Stimulated activated memory B cell treated with anti-CD40 and anti-IgM and Interleukin-4, amounts not matched to agents 10 μg/mL and 1 μg/mL and 100 μg/mL, for 72 hours (primary cell): ENCODE measurements at regions not wholly inside any gene's neighbourhood (a gene's known extent, or its start where the extent isn't known, plus 50 kb on each side); places are given as distances from the start of the nearest gene placed in this dataset.
A peak's percentile ranks its signal among the peaks of the same experiment; 100 is the strongest.

Experiments used
- ATAC-seq: fragments of 150-1000 bp; cut with Tn5 transposase; 2 replicates; pipeline ENCODE4 v1.10.0; 2021
- H3K27ac Mint-ChIP-seq: one replicate; pipeline ENCODE4 v1.8.0; 2022; ENCODE audit warnings: mild to moderate bottlenecking, mixed read lengths
- H3K27me3 Mint-ChIP-seq: one replicate; pipeline ENCODE4 v1.8.0; 2022; ENCODE audit warnings: mixed read lengths
- H3K36me3 Mint-ChIP-seq: one replicate; pipeline ENCODE4 v1.8.0; 2022; ENCODE audit warnings: mixed read lengths
- H3K4me1 Mint-ChIP-seq: one replicate; pipeline ENCODE4 v1.8.0; 2022; ENCODE audit warnings: mixed read lengths
- H3K4me3 Mint-ChIP-seq: one replicate; pipeline ENCODE4 v1.8.0; 2022; ENCODE audit warnings: mild to moderate bottlenecking, moderate library complexity, mixed read lengths
- H3K9me3 Mint-ChIP-seq: one replicate; pipeline ENCODE4 v1.8.0; 2022; ENCODE audit warnings: mixed read lengths

DNA sequence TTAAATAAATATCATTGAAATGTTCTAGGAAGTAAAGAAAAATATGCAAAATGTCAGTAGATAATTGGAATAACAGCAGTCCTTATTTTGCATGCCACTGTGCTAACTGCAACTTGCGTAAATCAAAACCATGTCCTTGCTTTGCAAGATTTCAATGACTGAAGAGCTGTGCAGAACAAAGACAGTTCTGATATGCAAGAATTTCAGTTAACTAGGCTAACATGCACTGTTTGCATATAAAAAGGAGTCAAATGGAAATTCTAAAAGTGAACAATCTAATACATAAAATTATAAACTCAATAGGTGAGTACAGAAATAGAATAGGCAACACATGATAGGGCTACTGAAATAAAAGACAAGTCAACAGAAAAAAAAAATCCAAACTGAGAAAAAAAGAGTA is 1844.6 kb upstream of the NUDT12 start:
- Mint-ChIP-seq H3K36me3 (no peaks in the 10 kb centered on the region), H3K27me3 (no peaks in the 10 kb centered on the region), H3K4me3 (no peak overlapping the region), H3K27ac (no peak overlapping the region), H3K9me3 (no peaks in the 10 kb centered on the region), H3K4me1 (no peaks in the 10 kb centered on the region)
- ATAC-seq: no peak

DNA sequence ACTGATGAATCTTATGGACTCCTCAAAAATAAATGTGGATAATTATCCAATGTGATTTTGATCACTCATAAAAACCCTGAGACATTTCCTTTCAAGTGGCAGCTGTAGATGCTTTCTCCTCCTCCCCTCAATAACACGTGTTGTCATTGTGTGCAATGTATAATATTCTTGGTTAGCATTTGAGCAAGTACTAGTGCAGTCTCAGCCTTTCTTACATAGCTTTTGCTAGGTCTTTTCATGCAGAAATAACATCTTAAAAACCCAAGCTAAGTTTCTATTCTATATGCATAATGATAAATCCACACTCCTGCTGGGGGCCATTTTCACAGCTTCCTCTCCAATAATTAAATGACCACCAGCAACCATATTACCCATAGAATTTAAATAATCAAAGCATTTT is 1835.2 kb upstream of the NUDT12 start:
- no peaks in the 10 kb centered on the region for H3K27me3 Mint-ChIP-seq
- no peaks in the 10 kb centered on the region for H3K4me1 Mint-ChIP-seq
- H3K36me3 Mint-ChIP-seq: no peaks in the 10 kb centered on the region
- H3K27ac Mint-ChIP-seq: no peak overlapping the region
- ATAC-seq: no peak
- H3K4me3 Mint-ChIP-seq: no peak overlapping the region
- no peaks in the 10 kb centered on the region for H3K9me3 Mint-ChIP-seq

DNA sequence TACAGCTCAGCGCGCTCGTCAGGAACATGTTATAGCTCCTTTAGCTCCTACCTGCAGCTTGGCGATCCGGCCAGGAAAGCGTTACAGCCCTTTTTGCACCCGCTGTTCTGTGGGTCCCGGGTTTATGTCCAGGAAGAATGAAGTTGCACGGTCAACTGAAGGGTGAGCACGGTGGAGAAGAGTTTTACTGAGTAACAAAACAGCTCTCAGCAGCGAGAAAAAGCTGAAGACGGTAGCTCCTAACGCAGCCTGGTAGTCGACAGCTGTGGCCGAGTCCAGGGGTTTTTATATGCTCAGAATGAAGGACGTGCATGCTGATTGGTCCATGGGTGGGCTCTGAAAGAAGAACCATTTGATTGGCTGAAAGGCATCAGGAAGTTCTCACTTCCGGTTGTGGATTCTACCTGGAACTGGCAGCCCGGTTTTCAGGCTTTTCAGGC is 1830.1 kb upstream of the NUDT12 start:
- Mint-ChIP-seq H3K27ac (no peak overlapping the region), H3K4me3 (no peak overlapping the region), H3K9me3 (peaks cover 3% of the 10 kb centered on the region), H3K4me1 (no peaks in the 10 kb centered on the region), H3K36me3 (no peaks in the 10 kb centered on the region), H3K27me3 (no peaks in the 10 kb centered on the region)
- no peak for ATAC-seq

DNA sequence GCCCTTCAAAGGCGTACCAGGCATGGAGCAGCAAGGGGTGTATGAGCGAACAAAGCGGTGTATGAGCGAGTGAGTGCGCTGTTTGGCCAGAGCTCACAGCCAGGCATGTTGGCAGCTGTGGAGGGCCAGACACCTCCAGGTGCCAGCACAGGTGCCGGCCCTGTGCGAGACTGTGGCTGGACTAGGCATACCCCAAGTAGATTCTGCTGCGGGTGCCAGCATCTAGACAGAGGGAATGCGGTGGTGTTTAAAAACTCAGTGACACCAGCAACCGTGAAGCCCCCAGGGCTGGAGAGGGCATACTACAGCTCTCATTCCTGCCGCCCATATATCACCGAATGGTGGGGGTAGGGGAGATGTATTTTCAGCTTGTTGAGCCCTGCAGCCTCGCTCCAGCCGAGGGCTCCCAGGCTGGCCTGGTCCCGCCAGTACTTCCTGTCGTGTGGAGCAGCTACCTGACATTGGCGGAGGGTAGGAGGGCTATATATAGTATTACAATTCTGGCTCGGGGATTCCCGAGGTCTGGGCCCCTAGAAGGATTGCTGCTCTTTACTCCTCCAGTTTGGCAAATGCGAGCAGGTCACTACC is 1829.6 kb upstream of the NUDT12 start:
- Mint-ChIP-seq H3K4me3 (no peak overlapping the region), H3K27ac (no peak overlapping the region), H3K36me3 (no peaks in the 10 kb centered on the region), H3K9me3 (peaks cover 3% of the 10 kb centered on the region), H3K27me3 (no peaks in the 10 kb centered on the region), H3K4me1 (no peaks in the 10 kb centered on the region)
- ATAC-seq: peak; percentile 62

DNA sequence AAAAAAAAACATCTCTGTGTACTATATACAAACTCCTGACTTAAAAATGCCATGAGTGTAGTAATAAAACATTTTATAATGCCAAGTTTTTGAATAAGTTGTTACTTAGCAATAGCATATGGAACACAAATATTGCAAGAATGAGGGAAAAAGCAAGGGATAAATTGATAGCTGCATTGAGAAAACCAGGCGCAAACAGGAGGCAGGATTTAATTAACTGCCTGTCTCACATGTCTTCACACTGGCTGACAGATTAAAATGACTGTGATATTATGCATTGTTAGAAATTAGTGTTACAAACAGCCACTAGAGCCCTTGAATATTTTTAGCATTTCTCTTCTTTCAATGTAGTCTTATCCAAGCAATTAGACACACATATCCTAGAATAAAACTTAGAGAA is 1817.5 kb upstream of the NUDT12 start:
- no peaks in the 10 kb centered on the region for H3K27me3 Mint-ChIP-seq
- H3K4me3 Mint-ChIP-seq: no peak overlapping the region
- H3K27ac Mint-ChIP-seq: no peak overlapping the region
- H3K9me3 Mint-ChIP-seq: peaks cover 11% of the 10 kb centered on the region
- H3K4me1 Mint-ChIP-seq: no peaks in the 10 kb centered on the region
- no peak for ATAC-seq
- H3K36me3 Mint-ChIP-seq: no peaks in the 10 kb centered on the region

DNA sequence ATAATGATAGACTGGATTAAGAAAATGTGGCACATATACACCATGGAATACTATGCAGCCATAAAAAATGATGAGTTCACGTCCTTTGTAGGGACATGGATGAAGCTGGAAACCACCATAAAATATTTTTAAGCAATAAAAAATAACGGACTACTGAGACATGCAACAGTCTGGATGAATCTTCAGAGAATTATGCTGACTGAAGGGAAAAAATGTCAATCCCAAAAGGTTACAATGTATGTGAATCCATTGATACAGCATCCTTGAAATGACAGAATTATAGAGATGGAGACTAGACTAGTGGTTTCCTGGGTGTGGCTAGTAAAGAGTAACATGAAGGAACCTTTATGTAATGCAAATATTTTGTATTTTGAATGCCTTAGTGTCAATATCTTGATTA is 1808.6 kb upstream of the NUDT12 start:
- Mint-ChIP-seq H3K4me3 (no peak overlapping the region), H3K9me3 (peaks cover 6% of the 10 kb centered on the region)

DNA sequence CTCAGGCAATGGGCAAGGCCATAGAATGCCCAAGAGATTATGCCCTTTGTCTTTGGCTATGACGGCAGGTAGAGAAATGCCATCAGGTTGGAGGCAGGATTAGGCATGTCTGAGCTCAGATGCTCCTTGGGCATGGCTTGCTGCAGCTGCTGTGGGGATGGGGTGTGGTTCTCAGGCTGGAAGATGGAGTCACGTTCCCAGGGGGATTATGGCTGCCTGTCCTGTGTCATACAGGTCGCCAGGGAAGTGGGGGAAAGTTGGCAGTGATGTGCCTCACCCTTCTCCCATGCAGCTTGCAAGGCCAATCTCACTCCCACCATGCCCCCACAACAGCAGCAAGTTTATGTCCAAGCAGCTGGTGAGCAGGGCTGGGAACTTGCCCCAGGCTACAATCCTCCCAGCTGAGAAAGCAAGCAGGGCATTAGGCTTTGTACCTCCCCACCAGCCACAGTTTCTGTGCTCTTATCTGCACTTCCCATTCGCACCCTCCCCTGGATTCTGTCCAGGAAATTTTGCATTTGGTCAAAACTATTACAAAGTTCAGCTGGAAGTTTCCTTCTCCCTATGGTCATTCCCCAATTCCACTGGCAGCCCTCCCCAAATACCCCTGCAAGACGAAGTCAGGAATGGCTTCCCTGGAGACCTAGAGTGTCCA is 1788.0 kb upstream of the NUDT12 start:
- peaks cover under 1% of the 10 kb centered on the region for H3K9me3 Mint-ChIP-seq
- no peaks in the 10 kb centered on the region for H3K27me3 Mint-ChIP-seq
- no peak overlapping the region for H3K4me3 Mint-ChIP-seq
- ATAC-seq: no peak
- no peak overlapping the region for H3K27ac Mint-ChIP-seq
- no peaks in the 10 kb centered on the region for H3K4me1 Mint-ChIP-seq
- H3K36me3 Mint-ChIP-seq: no peaks in the 10 kb centered on the region

More for the DNA sequence above, 1808.6 kb upstream of the NUDT12 start:
- no peaks in the 10 kb centered on the region for H3K4me1 Mint-ChIP-seq
- no peak overlapping the region for H3K27ac Mint-ChIP-seq
- H3K27me3 Mint-ChIP-seq: no peaks in the 10 kb centered on the region
- H3K36me3 Mint-ChIP-seq: no peaks in the 10 kb centered on the region
- ATAC-seq: no peak

DNA sequence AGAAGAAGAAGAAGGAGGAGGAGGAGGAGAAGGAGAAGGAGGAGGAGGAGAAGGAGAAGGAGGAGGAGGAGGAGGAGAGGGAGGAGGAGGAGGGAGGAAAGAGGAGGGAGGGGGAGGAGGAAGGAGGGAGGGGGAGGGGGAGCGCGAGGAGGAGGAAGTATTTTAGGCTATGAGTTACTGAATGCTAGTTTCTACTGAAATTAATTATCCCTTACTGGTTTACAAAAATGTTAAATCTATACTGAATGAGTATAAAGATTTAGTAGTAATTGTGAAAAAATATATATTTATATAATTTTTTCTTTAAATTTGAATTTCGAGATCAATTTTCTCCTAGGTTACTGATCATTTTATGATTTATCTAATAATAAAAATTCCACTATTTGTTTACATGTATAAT is 1769.0 kb upstream of the NUDT12 start:
- no peaks in the 10 kb centered on the region for H3K4me1 Mint-ChIP-seq
- H3K27me3 Mint-ChIP-seq: no peaks in the 10 kb centered on the region
- peaks cover 9% of the 10 kb centered on the region for H3K9me3 Mint-ChIP-seq
- no peaks in the 10 kb centered on the region for H3K36me3 Mint-ChIP-seq
- H3K27ac Mint-ChIP-seq: no peak overlapping the region
- no peak for ATAC-seq
- H3K4me3 Mint-ChIP-seq: no peak overlapping the region

DNA sequence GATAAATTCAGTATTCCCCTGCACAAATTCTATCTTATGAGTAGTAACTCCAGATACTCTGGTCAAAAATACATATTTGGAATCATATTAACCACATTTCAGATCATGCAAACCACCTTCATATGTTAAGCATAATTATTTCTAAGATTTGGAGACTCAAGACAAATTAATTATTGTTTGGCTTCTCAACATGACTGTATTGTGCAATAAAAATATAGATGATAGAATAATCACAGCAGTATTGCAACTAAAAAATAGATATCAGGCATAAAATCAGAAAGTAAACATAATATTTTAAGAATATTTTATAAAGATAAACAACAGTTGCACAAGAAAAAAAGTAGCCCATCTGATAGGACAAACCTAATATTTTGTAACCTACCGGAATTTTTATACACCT is 1767.6 kb upstream of the NUDT12 start:
- Mint-ChIP-seq H3K27me3 (no peaks in the 10 kb centered on the region), H3K27ac (no peak overlapping the region), H3K4me1 (no peaks in the 10 kb centered on the region), H3K9me3 (peaks cover 4% of the 10 kb centered on the region), H3K4me3 (no peak overlapping the region), H3K36me3 (no peaks in the 10 kb centered on the region)
- no peak for ATAC-seq

DNA sequence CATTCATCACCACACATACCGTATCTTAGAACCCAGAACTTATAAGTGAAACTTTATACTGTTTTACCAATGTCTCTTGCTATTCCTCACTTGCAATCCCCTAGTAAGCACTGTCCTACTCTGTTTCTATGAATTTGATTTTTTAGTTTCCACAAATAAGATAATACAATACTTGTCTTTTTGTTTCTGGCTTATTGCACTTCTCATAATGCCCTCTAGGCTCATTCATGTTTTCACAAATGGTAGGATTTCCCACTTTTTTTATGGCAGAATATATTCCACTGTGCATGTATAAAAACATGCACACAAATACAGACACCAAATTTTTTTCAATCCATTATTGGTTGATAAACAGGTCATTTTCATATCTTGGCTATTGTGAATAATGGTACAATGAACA is 1742.3 kb upstream of the NUDT12 start:
- H3K36me3 Mint-ChIP-seq: no peaks in the 10 kb centered on the region
- peaks cover 3% of the 10 kb centered on the region for H3K9me3 Mint-ChIP-seq
- no peak overlapping the region for H3K27ac Mint-ChIP-seq
- no peaks in the 10 kb centered on the region for H3K4me1 Mint-ChIP-seq
- H3K4me3 Mint-ChIP-seq: no peak overlapping the region
- H3K27me3 Mint-ChIP-seq: no peaks in the 10 kb centered on the region
- no peak for ATAC-seq

DNA sequence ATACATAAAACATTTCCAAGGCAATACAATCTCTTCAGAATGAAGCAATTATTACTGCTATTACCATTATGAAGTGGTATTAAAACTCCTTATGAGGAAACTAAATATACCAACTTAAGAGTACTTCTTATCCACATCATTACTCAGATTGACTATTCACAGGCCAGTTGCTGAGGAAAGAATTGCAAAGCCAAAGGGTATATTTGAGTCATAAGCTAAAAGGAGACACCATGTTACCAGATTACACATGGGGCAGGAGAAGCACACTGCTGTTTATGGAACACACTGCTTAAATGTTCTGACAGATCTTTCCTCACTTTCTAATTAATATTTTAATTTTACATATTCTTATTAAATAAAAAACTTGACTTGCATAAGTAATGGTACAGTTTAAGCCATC is 1726.4 kb upstream of the NUDT12 start:
- Mint-ChIP-seq H3K4me3 (no peak overlapping the region), H3K9me3 (no peaks in the 10 kb centered on the region), H3K4me1 (no peaks in the 10 kb centered on the region), H3K27ac (no peak overlapping the region), H3K36me3 (no peaks in the 10 kb centered on the region), H3K27me3 (no peaks in the 10 kb centered on the region)
- no peak for ATAC-seq

DNA sequence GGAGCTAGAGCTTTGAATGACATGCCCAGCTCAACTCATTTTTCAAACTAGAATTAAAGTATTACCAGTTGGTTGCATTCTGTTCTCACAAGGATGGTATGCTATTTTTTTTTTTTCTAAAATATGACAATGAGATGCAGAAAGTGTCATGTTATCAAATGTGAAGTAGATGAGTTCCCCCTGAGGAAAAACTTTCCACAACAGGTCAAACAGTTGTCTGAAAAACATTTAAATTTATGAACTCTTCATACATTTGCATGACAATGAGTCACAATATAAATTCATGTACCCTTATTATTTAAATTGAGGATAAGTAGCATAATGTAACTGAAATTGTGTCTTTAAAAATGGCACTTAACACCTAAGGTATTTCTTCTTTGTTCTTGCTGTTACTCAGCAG is 1720.5 kb upstream of the NUDT12 start:
- Mint-ChIP-seq H3K9me3 (no peaks in the 10 kb centered on the region), H3K4me1 (no peaks in the 10 kb centered on the region), H3K4me3 (no peak overlapping the region), H3K36me3 (no peaks in the 10 kb centered on the region), H3K27ac (no peak overlapping the region), H3K27me3 (no peaks in the 10 kb centered on the region)
- no peak for ATAC-seq

DNA sequence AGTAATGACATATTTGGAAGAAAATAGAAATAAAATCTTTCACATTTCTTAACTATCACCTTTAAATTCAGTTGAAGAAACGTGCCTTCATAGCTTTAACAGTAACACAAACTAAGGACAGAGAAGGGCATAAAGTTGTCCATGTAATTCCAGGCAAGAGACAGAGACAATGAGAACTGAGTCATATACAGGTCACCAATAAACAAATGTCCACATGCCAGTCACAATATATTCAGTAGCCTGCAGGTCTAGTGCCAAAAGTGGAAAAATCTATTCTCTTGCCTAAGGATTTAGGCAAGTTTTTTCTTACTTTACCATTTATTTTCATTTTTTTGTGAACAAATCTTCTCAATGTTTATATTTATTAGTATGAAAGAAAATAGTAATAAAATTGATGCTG is 1711.5 kb upstream of the NUDT12 start:
- H3K4me3 Mint-ChIP-seq: no peak overlapping the region
- H3K27me3 Mint-ChIP-seq: no peaks in the 10 kb centered on the region
- H3K4me1 Mint-ChIP-seq: no peaks in the 10 kb centered on the region
- peaks cover 6% of the 10 kb centered on the region for H3K9me3 Mint-ChIP-seq
- ATAC-seq: no peak
- H3K27ac Mint-ChIP-seq: no peak overlapping the region
- no peaks in the 10 kb centered on the region for H3K36me3 Mint-ChIP-seq

DNA sequence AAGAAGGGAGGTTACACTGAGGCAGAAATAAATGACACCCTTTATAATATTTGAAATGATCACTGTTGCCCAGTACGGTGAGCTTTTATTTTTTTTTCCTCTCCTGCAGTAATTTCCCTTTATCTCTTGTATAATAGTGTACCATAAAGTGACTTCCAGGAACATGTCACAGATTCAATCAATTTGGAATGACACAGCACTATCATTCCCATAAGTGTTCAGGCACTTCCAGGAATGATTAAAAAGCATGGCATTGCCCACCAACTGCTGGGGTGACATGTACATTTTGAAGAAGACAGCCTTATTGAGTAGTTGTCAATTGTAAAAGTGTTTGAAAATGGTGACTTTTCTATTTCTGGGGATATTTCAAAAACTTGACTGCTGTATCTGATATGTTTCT is 1700.9 kb upstream of the NUDT12 start:
- Mint-ChIP-seq H3K4me3 (no peak overlapping the region), H3K36me3 (no peaks in the 10 kb centered on the region), H3K4me1 (no peaks in the 10 kb centered on the region)

DNA sequence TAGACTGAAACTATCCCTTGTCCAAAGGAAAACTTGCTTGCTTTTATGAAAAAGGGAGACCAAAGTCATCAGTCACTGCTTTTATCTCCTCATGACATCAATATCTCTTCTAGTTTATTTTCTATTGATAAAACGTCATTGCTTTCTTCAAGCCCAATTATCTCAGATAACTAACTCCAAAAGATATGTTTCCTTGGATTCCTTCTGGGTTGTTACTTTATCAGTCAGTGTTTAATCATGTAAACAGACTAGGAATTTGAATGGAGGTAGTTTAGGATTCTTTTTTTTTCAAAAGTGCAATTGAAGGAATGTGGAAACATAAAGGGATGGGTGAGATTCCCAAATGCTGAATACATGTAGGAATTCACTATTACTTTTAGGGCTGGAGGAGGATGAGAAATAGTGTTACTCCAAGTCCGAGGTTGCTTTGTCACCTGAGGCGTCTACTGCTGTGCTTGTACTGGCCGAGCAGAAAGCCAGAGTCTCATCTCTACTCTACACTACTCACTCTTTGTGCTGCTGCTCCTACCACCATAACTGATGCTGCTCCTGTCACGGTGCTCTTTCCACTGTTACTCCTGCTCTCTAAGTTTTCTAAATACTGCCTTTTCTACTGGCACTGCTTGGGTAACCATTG is 1697.1 kb upstream of the NUDT12 start:
- ATAC-seq: no peak
- Mint-ChIP-seq H3K4me3 (no peak overlapping the region), H3K27ac (no peak overlapping the region), H3K4me1 (no peaks in the 10 kb centered on the region), H3K27me3 (no peaks in the 10 kb centered on the region), H3K36me3 (no peaks in the 10 kb centered on the region), H3K9me3 (peaks cover 12% of the 10 kb centered on the region)

More for the DNA sequence above, 1700.9 kb upstream of the NUDT12 start:
- H3K9me3 Mint-ChIP-seq: peaks cover 13% of the 10 kb centered on the region
- H3K27me3 Mint-ChIP-seq: no peaks in the 10 kb centered on the region
- H3K27ac Mint-ChIP-seq: no peak overlapping the region
- no peak for ATAC-seq

DNA sequence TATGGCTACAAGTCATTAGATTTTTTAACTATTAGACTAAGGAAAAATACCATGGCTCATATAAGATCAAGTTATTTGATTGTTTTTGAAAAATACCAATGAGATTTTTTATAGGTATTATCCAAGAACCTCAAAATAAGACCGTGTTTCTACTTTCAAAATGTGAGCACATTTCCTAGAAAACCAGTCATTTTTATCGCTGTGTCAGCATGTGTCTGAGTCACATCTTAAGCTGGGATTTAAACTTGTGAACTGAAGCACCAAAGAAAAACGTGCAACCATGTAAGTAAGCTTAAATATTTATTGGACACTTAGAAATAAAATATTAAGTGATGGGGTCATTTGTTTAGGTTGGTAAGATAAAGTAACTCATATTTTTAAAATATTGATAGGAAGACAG is 1676.0 kb upstream of the NUDT12 start:
- Mint-ChIP-seq H3K9me3 (no peaks in the 10 kb centered on the region), H3K27ac (no peak overlapping the region), H3K36me3 (no peaks in the 10 kb centered on the region), H3K4me3 (no peak overlapping the region), H3K4me1 (no peaks in the 10 kb centered on the region), H3K27me3 (no peaks in the 10 kb centered on the region)
- no peak for ATAC-seq
